ENCODE measurements at regions not wholly inside any gene's neighbourhood (a gene's known extent, or its start where the extent isn't known, plus 50 kb on each side); places are given as distances from the start of the nearest gene placed in this dataset.
"Not testable (repeated sequence)": the region's sequence is repeated elsewhere in the genome, so short reads cannot be mapped to it uniquely, and the experiment has no call there.

GRCh38 chr13:86892330-86892729 is 778.8 kb upstream of the SLITRK5 start:
- no peak for DNase-seq (ENCODE audit: missing footprints)
- no peak for ATAC-seq
- intact Hi-C loops (cut with DNase I): no loop called here

GRCh38 chr13:86900906-86901305 is 770.3 kb upstream of the SLITRK5 start:
- no peak for DNase-seq (ENCODE audit: missing footprints)
- no peak for ATAC-seq
- intact Hi-C loops (cut with DNase I): no loop called here

- DNase-seq (ENCODE audit: missing footprints): no peak
- ATAC-seq: no peak
- intact Hi-C loops (cut with DNase I): loop anchor here (5.0 kb wide), 1 partner anchor 119 kb away; no protein-coding TSS in a partner anchor
Observed at GRCh38 chr13:86906127-86906874, 764.9 kb upstream of the SLITRK5 start.

- DNase-seq (ENCODE audit: missing footprints) (no peak), ATAC-seq (no peak)
- intact Hi-C loops (cut with DNase I): loop anchor here (5.0 kb wide), 1 partner anchor 120 kb away; no protein-coding TSS in a partner anchor
Observed at GRCh38 chr13:86907156-86907555, 764.0 kb upstream of the SLITRK5 start.

GRCh38 chr13:86909318-86909717 is 761.9 kb upstream of the SLITRK5 start:
- no peak for DNase-seq (ENCODE audit: missing footprints)
- intact Hi-C loops (cut with DNase I): loop anchor here (5.0 kb wide), 1 partner anchor 122 kb away; no protein-coding TSS in a partner anchor
- no peak for ATAC-seq

- no peak for ATAC-seq
Observed at GRCh38 chr13:86914757-86915156, 756.4 kb upstream of the SLITRK5 start.

GRCh38 chr13:86917438-86917837 is 753.7 kb upstream of the SLITRK5 start:
- ATAC-seq: not testable (repeated sequence)

More at GRCh38 chr13:86914757-86915156, 756.4 kb upstream of the SLITRK5 start:
- intact Hi-C loops (cut with DNase I): no loop called here
- no peak for DNase-seq (ENCODE audit: missing footprints)

GRCh38 chr13:86918682-86919081 is 752.5 kb upstream of the SLITRK5 start:
- DNase-seq (ENCODE audit: missing footprints) (no peak), ATAC-seq (no peak)
- intact Hi-C loops (cut with DNase I): no loop called here

More at GRCh38 chr13:86917438-86917837, 753.7 kb upstream of the SLITRK5 start:
- DNase-seq (ENCODE audit: missing footprints); intact Hi-C loops (cut with DNase I): not testable (repeated sequence)

GRCh38 chr13:86920961-86921360 is 750.2 kb upstream of the SLITRK5 start:
- ATAC-seq (no peak), DNase-seq (ENCODE audit: missing footprints) (no peak)
- intact Hi-C loops (cut with DNase I): no loop called here

GRCh38 chr13:86922936-86923335 is 748.2 kb upstream of the SLITRK5 start:
- intact Hi-C loops (cut with DNase I): no loop called here
- DNase-seq (ENCODE audit: missing footprints) (no peak), ATAC-seq (no peak)

- DNase-seq (ENCODE audit: missing footprints); intact Hi-C loops (cut with DNase I); ATAC-seq: not testable (repeated sequence)
Observed at GRCh38 chr13:86926916-86927315, 744.3 kb upstream of the SLITRK5 start.

GRCh38 chr13:86932776-86933334 is 738.3 kb upstream of the SLITRK5 start:
- DNase-seq (ENCODE audit: missing footprints): no peak
- no peak for ATAC-seq

GRCh38 chr13:86933676-86934075 is 737.5 kb upstream of the SLITRK5 start:
- DNase-seq (ENCODE audit: missing footprints): no peak
- no peak for ATAC-seq
- intact Hi-C loops (cut with DNase I): no loop called here

More at GRCh38 chr13:86932776-86933334, 738.3 kb upstream of the SLITRK5 start:
- intact Hi-C loops (cut with DNase I): no loop called here

- DNase-seq (ENCODE audit: missing footprints) (no peak), ATAC-seq (no peak)
- intact Hi-C loops (cut with DNase I): no loop called here
Observed at GRCh38 chr13:86937316-86937715, 733.9 kb upstream of the SLITRK5 start.

- DNase-seq (ENCODE audit: missing footprints): no peak
- intact Hi-C loops (cut with DNase I): no loop called here
- ATAC-seq: no peak
Observed at GRCh38 chr13:86945584-86945983, 725.6 kb upstream of the SLITRK5 start.

GRCh38 chr13:86946734-86947133 is 724.4 kb upstream of the SLITRK5 start:
- ATAC-seq: no peak
- intact Hi-C loops (cut with DNase I): no loop called here
- DNase-seq (ENCODE audit: missing footprints): no peak

GRCh38 chr13:86954341-86954740 is 716.8 kb upstream of the SLITRK5 start:
- DNase-seq (ENCODE audit: missing footprints) (no peak), ATAC-seq (no peak)
- intact Hi-C loops (cut with DNase I): no loop called here

- no peak for ATAC-seq
- intact Hi-C loops (cut with DNase I): no loop called here
- no peak for DNase-seq (ENCODE audit: missing footprints)
Observed at GRCh38 chr13:86960876-86961275, 710.3 kb upstream of the SLITRK5 start.

- DNase-seq (ENCODE audit: missing footprints) (peak; percentile 61), ATAC-seq (no peak)
- intact Hi-C loops (cut with DNase I): no loop called here
Observed at GRCh38 chr13:86974251-86974994, 696.7 kb upstream of the SLITRK5 start.

GRCh38 chr13:86974995-86975328 is 696.2 kb upstream of the SLITRK5 start:
- intact Hi-C loops (cut with DNase I): no loop called here

More at GRCh38 chr13:86974995-86975328, 696.2 kb upstream of the SLITRK5 start:
- ATAC-seq: no peak
- DNase-seq (ENCODE audit: missing footprints): no peak

Data from Right ventricle myocardium inferior (tissue), 1 donor.